NCI-H1048 (cell line): ENCODE measurements at regions not wholly inside any gene's neighbourhood (a gene's known extent, or its start where the extent isn't known, plus 50 kb on each side); places are given as distances from the start of the nearest gene placed in this dataset.
"Not testable (repeated sequence)": the region's sequence is repeated elsewhere in the genome, so short reads cannot be mapped to it uniquely, and the experiment has no call there.

ENCODE experiments used
- DNase-seq: peaks from one replicate; lab custom pipeline; 2025; lab: John Stamatoyannopoulos, UW

GRCh38 chr1:120614931-120615639 is 108.7 kb upstream of the NBPF26 start:
- not testable (repeated sequence) for DNase-seq

- not testable (repeated sequence) for DNase-seq
Measured at GRCh38 chr1:120617493-120617892, 106.3 kb upstream of the NBPF26 start.

- DNase-seq, result not testable (repeated sequence)
Measured at GRCh38 chr1:120619867-120620692, 103.7 kb upstream of the NBPF26 start.

GRCh38 chr1:120620693-120620969 is 103.1 kb upstream of the NBPF26 start:
- DNase-seq, result not testable (repeated sequence)

GRCh38 chr1:120621278-120621677 is 102.5 kb upstream of the NBPF26 start:
- not testable (repeated sequence) for DNase-seq

GRCh38 chr1:120623539-120623938 is 100.2 kb upstream of the NBPF26 start:
- not testable (repeated sequence) for DNase-seq

- DNase-seq, result not testable (repeated sequence)
Measured at GRCh38 chr1:120624565-120625064, 99.1 kb upstream of the NBPF26 start.

GRCh38 chr1:120629832-120630455 is 93.8 kb upstream of the NBPF26 start:
- not testable (repeated sequence) for DNase-seq

- not testable (repeated sequence) for DNase-seq
Measured at GRCh38 chr1:120634816-120635806, 88.6 kb upstream of the NBPF26 start.

GRCh38 chr1:120640261-120641013 is 83.3 kb upstream of the NBPF26 start:
- DNase-seq, result not testable (repeated sequence)

GRCh38 chr1:120641014-120641302 is 82.8 kb upstream of the NBPF26 start:
- DNase-seq, result not testable (repeated sequence)

- DNase-seq, result not testable (repeated sequence)
Measured at GRCh38 chr1:120647182-120647581, 76.6 kb upstream of the NBPF26 start.

- DNase-seq, result not testable (repeated sequence)
Measured at GRCh38 chr1:120648915-120649623, 74.7 kb upstream of the NBPF26 start.

- DNase-seq, result not testable (repeated sequence)
Measured at GRCh38 chr1:120649730-120650129, 74.0 kb upstream of the NBPF26 start.

- not testable (repeated sequence) for DNase-seq
Measured at GRCh38 chr1:120654114-120654513, 69.6 kb upstream of the NBPF26 start.

- not testable (repeated sequence) for DNase-seq
Measured at GRCh38 chr1:120655394-120655793, 68.4 kb upstream of the NBPF26 start.

- not testable (repeated sequence) for DNase-seq
Measured at GRCh38 chr1:120656116-120656515, 67.6 kb upstream of the NBPF26 start.

GRCh38 chr1:120657804-120658203 is 65.9 kb upstream of the NBPF26 start:
- DNase-seq, result not testable (repeated sequence)

GRCh38 chr1:120658622-120659021 is 65.1 kb upstream of the NBPF26 start:
- DNase-seq, result not testable (repeated sequence)

GRCh38 chr1:120659133-120659532 is 64.6 kb upstream of the NBPF26 start:
- not testable (repeated sequence) for DNase-seq
